DOHH2 (cell line): ENCODE measurements at regions not wholly inside any gene's neighbourhood (a gene's known extent, or its start where the extent isn't known, plus 50 kb on each side); places are given as distances from the start of the nearest gene placed in this dataset.

Experiments used
- H3F3A ChIP-seq: fragments of 200-600 bp; sonication (generic), shearing (Covaris generic); 2 replicates; pipeline ENCODE4 v1.6.0; 2016; ENCODE audit warnings: antibody characterized with exemption, mild to moderate bottlenecking; ENCODE audit not compliant: control insufficient read depth, insufficient read depth
- H3K27ac ChIP-seq: fragments of 200-600 bp; sonication (generic); 2 replicates; pipeline ENCODE4 v1.5.1; 2014; ENCODE audit warnings: low read depth, mild to moderate bottlenecking, low read length, moderate library complexity
- H3K27me3 ChIP-seq: fragments of 200-600 bp; sonication (generic); 2 replicates; pipeline ENCODE4 v1.6.1; 2014; ENCODE audit warnings: mild to moderate bottlenecking, low read length, mixed read lengths; ENCODE audit not compliant: control insufficient read depth
- H3K36me3 ChIP-seq: fragments of 200-600 bp; sonication (generic); 2 replicates; pipeline ENCODE4 v1.6.1; 2014; ENCODE audit warnings: mild to moderate bottlenecking, low read length, moderate library complexity, mixed read lengths; ENCODE audit not compliant: control insufficient read depth
- H3K4me1 ChIP-seq: fragments of 200-600 bp; sonication (generic); 2 replicates; pipeline ENCODE4 v1.6.1; 2014; ENCODE audit warnings: mild to moderate bottlenecking, low read length, mixed read lengths; ENCODE audit not compliant: control insufficient read depth
- H3K4me2 ChIP-seq: fragments of 200-600 bp; sonication (generic); 2 replicates; pipeline ENCODE4 v1.6.0; 2014; ENCODE audit warnings: mild to moderate bottlenecking, low read length, moderate library complexity
- H3K4me3 ChIP-seq: fragments of 200-600 bp; sonication (generic); 2 replicates; pipeline ENCODE4 v1.5.1; 2014; ENCODE audit warnings: mild to moderate bottlenecking, low read length, mixed read lengths
- H3K79me2 ChIP-seq: fragments of 200-600 bp; sonication (generic); 2 replicates; pipeline ENCODE4 v1.6.1; 2014; ENCODE audit warnings: mild to moderate bottlenecking, low read length, mixed read lengths; ENCODE audit not compliant: control insufficient read depth
- H3K9me2 ChIP-seq: fragments of 200-600 bp; sonication (generic); replicated peaks from 2 replicates; pipeline ENCODE4 v1.6.1; 2014; ENCODE audit warnings: mild to moderate bottlenecking, low read length, mixed read lengths; ENCODE audit not compliant: control insufficient read depth
- H3K9me3 ChIP-seq: fragments of 200-600 bp; sonication (generic); 2 replicates; pipeline ENCODE4 v1.6.1; 2014; ENCODE audit warnings: antibody characterized with exemption, low read length, mixed read lengths; ENCODE audit not compliant: control insufficient read depth, insufficient read depth
- H4K20me1 ChIP-seq: fragments of 200-600 bp; sonication (generic); 2 replicates; pipeline ENCODE4 v1.6.0; 2014; ENCODE audit warnings: low read depth, mild to moderate bottlenecking, antibody characterized with exemption, low read length, moderate library complexity; ENCODE audit not compliant: control insufficient read depth, insufficient read depth
- CTCF ChIP-seq: fragments of 200-600 bp; sonication (generic); IDR thresholded peaks from one replicate; pipeline ENCODE4 v1.5.1; 2014; ENCODE audit warnings: antibody characterized with exemption, mild to moderate bottlenecking, low read depth, low read length; ENCODE audit not compliant: poor library complexity, severe bottlenecking
- EZH2phosphoT487 ChIP-seq: fragments of 200-600 bp; sonication (generic); IDR thresholded peaks from 2 replicates; pipeline ENCODE4 v1.6.1; 2017; ENCODE audit warnings: borderline replicate concordance, mild to moderate bottlenecking, antibody characterized with exemption, low read length, moderate library complexity, mixed read lengths

- Histone ChIP-seq H3K36me3 (no peaks in the 10 kb centered on the region), H3F3A (no peaks in the 10 kb centered on the region), H4K20me1 (no peaks in the 10 kb centered on the region), H3K4me2 (no peak overlapping the region), H3K27ac (no peak overlapping the region), H3K9me3 (no peaks in the 10 kb centered on the region), H3K4me3 (no peak overlapping the region), H3K4me1 (no peaks in the 10 kb centered on the region), H3K27me3 (no peaks in the 10 kb centered on the region), H3K79me2 (no peaks in the 10 kb centered on the region), H3K9me2 (no peaks in the 10 kb centered on the region)
- TF ChIP-seq EZH2phosphoT487 (no peak), CTCF (no peak)
Measured at GRCh38 chr11:104694259-104695064, 203.8 kb downstream of the CASP12 start.

- H3K9me2 ChIP-seq, result no peaks in the 10 kb centered on the region
- no peaks in the 10 kb centered on the region for H3K27me3 ChIP-seq
- no peaks in the 10 kb centered on the region for H3K36me3 ChIP-seq
- no peaks in the 10 kb centered on the region for H3K4me1 ChIP-seq
- H3K27ac ChIP-seq, result no peak overlapping the region
- no peaks in the 10 kb centered on the region for H3F3A ChIP-seq
- no peaks in the 10 kb centered on the region for H3K79me2 ChIP-seq
- no peaks in the 10 kb centered on the region for H3K9me3 ChIP-seq
- no peak overlapping the region for H3K4me3 ChIP-seq
- H3K4me2 ChIP-seq, result no peak overlapping the region
- no peak for TF ChIP-seq EZH2phosphoT487
- TF ChIP-seq CTCF, result no peak
- H4K20me1 ChIP-seq, result no peaks in the 10 kb centered on the region
Measured at GRCh38 chr11:104692751-104693150, 205.5 kb downstream of the CASP12 start.

GRCh38 chr11:104691129-104691528 lies 207.1 kb downstream of the CASP12 start:
- no peaks in the 10 kb centered on the region for H3K9me2 ChIP-seq
- no peak overlapping the region for H3K4me2 ChIP-seq
- H3F3A ChIP-seq, result no peaks in the 10 kb centered on the region
- no peaks in the 10 kb centered on the region for H3K9me3 ChIP-seq
- H3K4me3 ChIP-seq, result no peak overlapping the region
- no peak for TF ChIP-seq CTCF
- no peak for TF ChIP-seq EZH2phosphoT487
- no peaks in the 10 kb centered on the region for H4K20me1 ChIP-seq
- no peaks in the 10 kb centered on the region for H3K4me1 ChIP-seq
- H3K27ac ChIP-seq, result no peak overlapping the region
- H3K27me3 ChIP-seq, result no peaks in the 10 kb centered on the region
- no peaks in the 10 kb centered on the region for H3K79me2 ChIP-seq
- H3K36me3 ChIP-seq, result no peaks in the 10 kb centered on the region
